ENCODE measurements at regions not wholly inside any gene's neighbourhood (a gene's known extent, or its start where the extent isn't known, plus 50 kb on each side); places are given as distances from the start of the nearest gene placed in this dataset.
A peak's percentile ranks its signal among the peaks of the same experiment; 100 is the strongest.
"Not testable (repeated sequence)": the region's sequence is repeated elsewhere in the genome, so short reads cannot be mapped to it uniquely, and the experiment has no call there.

DNA sequence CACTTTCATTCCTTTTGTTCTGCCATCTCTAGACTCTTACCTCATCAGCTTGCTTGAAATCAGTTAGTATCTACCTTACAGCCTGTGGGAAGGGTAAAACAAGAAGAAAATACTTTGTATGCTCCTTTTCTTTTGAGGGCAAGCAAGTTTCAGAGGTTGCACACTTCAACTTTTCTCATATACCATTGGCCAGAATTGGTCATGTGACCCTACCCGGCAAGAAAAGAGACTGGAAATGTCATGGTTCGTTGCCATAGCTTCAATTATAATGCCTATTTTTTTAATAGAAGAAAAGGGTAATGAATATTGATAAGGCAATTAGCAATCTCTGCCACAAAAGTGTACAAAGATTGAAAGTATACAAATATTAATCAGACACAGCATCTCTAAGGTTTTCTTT, 346.7 kb upstream of the TACR3 start:
- Mint-ChIP-seq H3K36me3 (ENCODE audit: insufficient read depth in 2 of 2) (no peaks in the 10 kb centered on the region), H3K27ac (no peak overlapping the region), H3K27me3 (ENCODE audit: low read depth) (no peaks in the 10 kb centered on the region), H3K4me1 (ENCODE audit: low read depth) (no peaks in the 10 kb centered on the region), H3K4me3 (no peak overlapping the region), H3K9me3 (peaks cover 0 to 2% of the 10 kb centered on the region in 2 donors)
- DNase-seq (no peak), ATAC-seq (replicated peaks in 1 of 2) (no peak)

DNA sequence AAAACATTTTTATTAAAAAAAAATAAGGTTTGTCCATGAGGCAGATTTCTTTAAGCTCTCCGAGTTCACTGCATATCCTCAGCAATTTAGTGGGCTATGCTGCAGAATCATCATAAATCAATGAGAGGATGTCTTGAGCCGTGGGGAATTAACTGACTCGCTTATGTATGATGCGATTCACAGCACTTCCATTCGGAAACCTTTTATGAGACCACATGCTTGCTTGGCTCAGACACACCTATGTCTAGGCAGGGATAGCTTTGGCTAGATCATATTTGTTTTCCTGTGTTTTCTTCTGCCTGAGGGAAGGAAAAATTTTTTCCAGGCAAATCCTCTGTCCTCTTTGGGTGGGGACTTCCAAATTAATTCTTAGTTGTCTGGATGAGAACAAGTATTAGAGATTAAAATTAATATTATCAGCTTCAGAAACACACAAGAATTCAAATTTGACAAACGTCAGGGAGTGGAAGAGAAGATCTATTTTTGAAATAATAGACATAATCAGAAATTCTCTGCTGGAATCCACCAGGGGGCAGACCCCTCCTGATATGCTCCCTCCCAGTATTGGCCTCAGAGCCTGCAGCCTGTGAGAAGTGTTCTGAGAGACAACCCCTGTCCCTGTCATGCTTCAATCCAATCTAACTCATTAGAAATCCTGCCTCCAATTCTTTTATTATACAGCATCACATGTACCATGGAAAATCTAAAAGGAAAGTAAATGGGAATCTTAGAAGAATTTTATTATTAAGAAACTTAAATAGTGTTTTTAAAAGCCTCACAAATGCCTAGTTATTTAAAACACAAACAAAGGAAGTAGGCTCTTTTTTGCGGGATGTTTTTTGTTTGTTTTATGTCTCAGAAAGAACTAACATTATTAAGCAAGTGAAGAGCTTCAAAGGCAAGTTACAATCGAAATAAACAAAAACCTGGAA, 345.1 kb upstream of the TACR3 start:
- Mint-ChIP-seq H3K27ac (no peak overlapping the region), H3K4me1 (ENCODE audit: low read depth) (no peaks in the 10 kb centered on the region), H3K27me3 (ENCODE audit: low read depth) (no peaks in the 10 kb centered on the region), H3K4me3 (no peak overlapping the region), H3K36me3 (ENCODE audit: insufficient read depth in 2 of 2) (no peaks in the 10 kb centered on the region), H3K9me3 (peaks cover 0 to 2% of the 10 kb centered on the region in 2 donors)
- DNase-seq, result peak; percentile 1
- no peak for ATAC-seq (replicated peaks in 1 of 2)

DNA sequence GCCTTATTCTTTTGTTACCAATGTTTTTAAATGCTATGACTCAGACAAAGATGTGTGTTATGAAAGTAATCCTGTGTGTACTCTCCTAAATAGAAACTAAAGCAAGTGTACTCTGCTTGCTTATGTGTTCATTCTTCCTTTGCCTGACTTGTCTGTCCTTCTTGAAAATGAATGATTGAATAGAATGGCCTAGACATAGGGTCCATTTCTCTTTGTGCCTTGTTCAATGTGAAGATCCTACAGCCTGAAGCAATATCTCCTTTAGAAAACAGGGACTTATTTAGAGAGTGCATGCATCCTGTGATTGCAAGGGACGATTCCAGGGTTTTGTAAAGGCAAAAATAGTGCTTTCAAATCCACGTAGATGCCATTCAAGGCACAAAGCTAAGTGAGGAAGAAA, 343.6 kb upstream of the TACR3 start:
- no peak for ATAC-seq (replicated peaks in 1 of 2)
- H3K4me1 Mint-ChIP-seq (ENCODE audit: low read depth), result no peaks in the 10 kb centered on the region
- no peaks in the 10 kb centered on the region for H3K36me3 Mint-ChIP-seq (ENCODE audit: insufficient read depth in 2 of 2)
- H3K27ac Mint-ChIP-seq, result no peak overlapping the region
- no peaks in the 10 kb centered on the region for H3K27me3 Mint-ChIP-seq (ENCODE audit: low read depth)
- H3K9me3 Mint-ChIP-seq, result no peaks in the 10 kb centered on the region
- no peak for DNase-seq
- no peak overlapping the region for H3K4me3 Mint-ChIP-seq

GRCh38 chr4:104044369-104044768, 324.6 kb upstream of the TACR3 start:
- no peak for ATAC-seq (replicated peaks in 1 of 2)
- Mint-ChIP-seq H3K27ac (no peak overlapping the region), H3K27me3 (ENCODE audit: low read depth) (no peaks in the 10 kb centered on the region), H3K9me3 (no peaks in the 10 kb centered on the region), H3K4me1 (ENCODE audit: low read depth) (no peaks in the 10 kb centered on the region), H3K4me3 (no peak overlapping the region), H3K36me3 (ENCODE audit: insufficient read depth in 2 of 2) (no peaks in the 10 kb centered on the region)
- no peak for DNase-seq

DNA sequence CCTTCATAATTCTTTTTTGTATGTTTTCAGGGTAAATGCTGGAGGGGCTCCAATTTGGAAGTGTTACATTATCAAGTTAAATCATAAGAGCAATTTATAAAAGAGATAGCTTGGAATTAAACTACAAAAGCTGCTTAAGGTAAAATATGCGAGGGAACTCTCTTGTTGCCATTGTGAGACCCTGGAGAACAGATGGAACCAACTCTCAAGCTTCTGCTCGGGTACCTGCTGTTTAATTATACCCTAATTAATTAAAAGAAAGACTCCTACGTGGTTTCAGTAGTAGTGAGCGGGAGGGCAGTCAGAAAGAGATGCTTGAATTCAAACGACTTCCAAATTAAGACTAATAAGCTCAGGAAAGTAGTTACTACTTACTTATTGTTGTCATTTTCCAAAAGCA, 313.1 kb upstream of the TACR3 start:
- H3K27ac Mint-ChIP-seq, result no peak overlapping the region
- ATAC-seq (replicated peaks in 1 of 2) (no peak), DNase-seq (no peak)
- no peaks in the 10 kb centered on the region for H3K36me3 Mint-ChIP-seq (ENCODE audit: insufficient read depth in 2 of 2)
- no peaks in the 10 kb centered on the region for H3K27me3 Mint-ChIP-seq (ENCODE audit: low read depth)
- no peaks in the 10 kb centered on the region for H3K4me1 Mint-ChIP-seq (ENCODE audit: low read depth)
- peaks cover 0 to 2% of the 10 kb centered on the region in 2 donors for H3K9me3 Mint-ChIP-seq
- no peak overlapping the region for H3K4me3 Mint-ChIP-seq

DNA sequence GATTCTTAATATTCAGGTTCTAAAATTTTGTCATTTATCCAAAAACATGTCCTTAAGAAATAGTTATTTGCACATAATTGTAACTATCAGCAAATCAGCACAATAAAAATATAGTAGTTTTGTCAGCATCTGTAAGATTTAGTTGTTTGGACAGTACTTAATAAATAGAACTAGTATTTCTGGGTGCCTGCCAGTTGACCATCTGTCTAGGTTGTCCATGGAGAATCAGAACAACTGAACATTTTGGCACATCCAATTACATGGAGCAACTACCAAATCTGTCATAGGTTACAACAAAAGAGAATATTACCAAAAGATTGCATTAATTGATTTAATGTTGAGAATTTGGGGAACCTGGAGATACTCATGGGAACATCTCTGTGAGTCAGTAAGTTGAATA, 305.5 kb upstream of the TACR3 start:
- no peaks in the 10 kb centered on the region for H3K4me1 Mint-ChIP-seq (ENCODE audit: low read depth)
- H3K4me3 Mint-ChIP-seq, result no peak overlapping the region
- ATAC-seq (replicated peaks in 1 of 2) (no peak), DNase-seq (no peak)
- no peaks in the 10 kb centered on the region for H3K9me3 Mint-ChIP-seq
- H3K27me3 Mint-ChIP-seq (ENCODE audit: low read depth), result no peaks in the 10 kb centered on the region
- H3K36me3 Mint-ChIP-seq (ENCODE audit: insufficient read depth in 2 of 2), result no peaks in the 10 kb centered on the region
- H3K27ac Mint-ChIP-seq, result no peak overlapping the region

- no peaks in the 10 kb centered on the region for H3K27me3 Mint-ChIP-seq (ENCODE audit: low read depth)
- H3K27ac Mint-ChIP-seq, result no peak overlapping the region
- H3K36me3 Mint-ChIP-seq (ENCODE audit: insufficient read depth in 2 of 2), result no peaks in the 10 kb centered on the region
- H3K4me3 Mint-ChIP-seq, result no peak overlapping the region
- DNase-seq (no peak), ATAC-seq (replicated peaks in 1 of 2) (no peak)
- H3K4me1 Mint-ChIP-seq (ENCODE audit: low read depth), result no peaks in the 10 kb centered on the region
- H3K9me3 Mint-ChIP-seq, result peaks cover 0 to 1% of the 10 kb centered on the region in 2 donors
Measured at GRCh38 chr4:104022831-104023230, 303.0 kb upstream of the TACR3 start.

GRCh38 chr4:104022226-104022625, 302.4 kb upstream of the TACR3 start:
- no peaks in the 10 kb centered on the region for H3K36me3 Mint-ChIP-seq (ENCODE audit: insufficient read depth in 2 of 2)
- ATAC-seq (replicated peaks in 1 of 2) (no peak), DNase-seq (no peak)
- H3K4me1 Mint-ChIP-seq (ENCODE audit: low read depth), result no peaks in the 10 kb centered on the region
- peaks cover 0 to 1% of the 10 kb centered on the region in 2 donors for H3K9me3 Mint-ChIP-seq
- no peaks in the 10 kb centered on the region for H3K27me3 Mint-ChIP-seq (ENCODE audit: low read depth)
- no peak overlapping the region for H3K4me3 Mint-ChIP-seq
- H3K27ac Mint-ChIP-seq, result no peak overlapping the region

DNA sequence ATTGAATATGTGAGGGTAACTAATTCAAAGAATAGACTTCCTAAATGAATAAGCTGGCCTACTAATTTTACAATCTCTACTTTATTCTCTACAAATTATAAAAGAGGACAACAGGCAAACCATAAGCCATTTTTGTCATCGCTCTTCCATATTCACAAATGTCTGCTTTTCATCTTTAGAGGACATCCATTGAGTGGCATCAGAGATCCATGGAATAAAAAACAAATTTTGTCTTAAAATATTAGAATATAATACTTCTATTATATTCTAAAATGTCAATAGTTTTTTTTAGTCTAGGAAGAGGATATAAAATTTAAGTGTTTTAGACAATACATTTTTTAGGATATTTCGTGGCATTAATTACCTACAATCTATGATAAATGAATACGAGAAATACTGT, 300.9 kb upstream of the TACR3 start:
- peaks cover 0 to 1% of the 10 kb centered on the region in 2 donors for H3K9me3 Mint-ChIP-seq
- no peaks in the 10 kb centered on the region for H3K4me1 Mint-ChIP-seq (ENCODE audit: low read depth)
- H3K27ac Mint-ChIP-seq, result no peak overlapping the region
- DNase-seq, result no peak
- H3K27me3 Mint-ChIP-seq (ENCODE audit: low read depth), result no peaks in the 10 kb centered on the region
- no peak overlapping the region for H3K4me3 Mint-ChIP-seq
- no peaks in the 10 kb centered on the region for H3K36me3 Mint-ChIP-seq (ENCODE audit: insufficient read depth in 2 of 2)
- ATAC-seq (replicated peaks in 1 of 2), result no peak

DNA sequence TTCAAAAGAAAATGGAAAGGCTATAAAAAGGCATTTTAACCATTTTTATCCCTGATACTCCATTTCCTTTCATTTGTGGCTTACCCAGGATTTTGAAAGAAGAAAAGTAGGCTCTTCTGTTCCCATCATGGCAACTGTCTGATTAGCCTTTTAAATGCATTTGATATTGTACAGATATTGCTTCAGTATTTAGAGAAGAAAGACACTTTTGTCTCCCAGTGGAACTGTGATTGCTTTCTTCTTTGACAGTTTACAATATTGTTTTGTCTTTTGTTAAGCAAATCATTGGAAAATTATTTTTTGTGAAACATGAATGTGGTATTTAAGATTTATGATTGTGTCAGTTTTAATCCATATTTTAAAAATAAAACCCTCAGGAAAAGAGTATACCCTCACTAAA, 297.4 kb upstream of the TACR3 start:
- DNase-seq (no peak), ATAC-seq (replicated peaks in 1 of 2) (no peak)
- Mint-ChIP-seq H3K27ac (no peak overlapping the region), H3K27me3 (ENCODE audit: low read depth) (no peaks in the 10 kb centered on the region), H3K4me3 (no peak overlapping the region), H3K4me1 (ENCODE audit: low read depth) (no peaks in the 10 kb centered on the region), H3K9me3 (peaks cover 0 to 1% of the 10 kb centered on the region in 2 donors), H3K36me3 (ENCODE audit: insufficient read depth in 2 of 2) (no peaks in the 10 kb centered on the region)

DNA sequence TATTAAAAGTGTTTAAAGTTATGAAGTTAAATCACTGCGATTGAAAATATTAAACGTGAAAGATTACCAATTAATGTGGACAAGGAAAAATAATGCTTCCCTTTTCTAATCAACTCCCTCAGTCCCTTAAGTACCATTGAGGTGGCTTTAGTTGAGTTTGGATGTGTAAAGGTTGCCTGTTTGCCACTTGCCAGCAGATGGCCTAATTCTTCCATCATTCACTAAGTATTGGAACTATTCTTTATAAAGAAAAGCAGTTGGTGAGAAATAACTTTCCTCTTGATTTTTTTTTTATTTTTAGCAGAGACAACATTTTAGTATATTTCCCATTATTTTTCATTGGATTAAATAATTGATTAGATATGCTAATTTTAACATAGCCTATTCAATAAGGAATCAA, 295.9 kb upstream of the TACR3 start:
- no peaks in the 10 kb centered on the region for H3K27me3 Mint-ChIP-seq (ENCODE audit: low read depth)
- no peaks in the 10 kb centered on the region for H3K4me1 Mint-ChIP-seq (ENCODE audit: low read depth)
- H3K4me3 Mint-ChIP-seq, result no peak overlapping the region
- H3K36me3 Mint-ChIP-seq (ENCODE audit: insufficient read depth in 2 of 2), result no peaks in the 10 kb centered on the region
- DNase-seq (no peak), ATAC-seq (replicated peaks in 1 of 2) (no peak)
- peaks cover 1 to 2% of the 10 kb centered on the region in 2 donors for H3K9me3 Mint-ChIP-seq
- H3K27ac Mint-ChIP-seq, result no peak overlapping the region

- DNase-seq (no peak), ATAC-seq (replicated peaks in 1 of 2) (no peak)
- H3K4me1 Mint-ChIP-seq (ENCODE audit: low read depth), result no peaks in the 10 kb centered on the region
- H3K36me3 Mint-ChIP-seq (ENCODE audit: insufficient read depth in 2 of 2), result no peaks in the 10 kb centered on the region
- H3K4me3 Mint-ChIP-seq, result no peak overlapping the region
- peaks cover 2 to 5% of the 10 kb centered on the region in 2 donors for H3K9me3 Mint-ChIP-seq
- no peaks in the 10 kb centered on the region for H3K27me3 Mint-ChIP-seq (ENCODE audit: low read depth)
- H3K27ac Mint-ChIP-seq, result no peak overlapping the region
Measured at GRCh38 chr4:104010722-104011121, 290.9 kb upstream of the TACR3 start.

GRCh38 chr4:104002318-104002717, 282.5 kb upstream of the TACR3 start:
- not testable (repeated sequence) for H3K4me1 Mint-ChIP-seq (ENCODE audit: low read depth); DNase-seq; H3K9me3 Mint-ChIP-seq; H3K27me3 Mint-ChIP-seq (ENCODE audit: low read depth); H3K27ac Mint-ChIP-seq; ATAC-seq (replicated peaks in 1 of 2); H3K4me3 Mint-ChIP-seq; H3K36me3 Mint-ChIP-seq (ENCODE audit: insufficient read depth in 2 of 2)

DNA sequence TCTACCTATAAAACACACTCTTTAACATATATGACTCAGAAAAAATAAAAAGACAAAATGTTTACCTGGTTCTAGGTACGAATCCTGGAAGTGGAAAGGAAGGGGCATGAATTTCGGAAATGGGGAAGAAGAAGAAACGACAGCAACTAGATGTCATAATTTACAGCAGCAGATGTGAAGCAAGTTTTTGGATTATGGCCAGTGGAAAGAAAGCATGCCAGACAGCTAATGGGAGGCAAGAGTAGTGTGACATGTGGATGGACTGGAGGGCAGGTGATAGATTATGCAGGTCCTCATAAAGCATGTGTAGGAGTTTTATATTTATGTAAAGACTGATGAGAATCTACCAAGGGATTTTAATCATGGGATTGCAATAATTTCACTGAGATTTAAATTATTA, 279.0 kb upstream of the TACR3 start:
- Mint-ChIP-seq H3K36me3 (ENCODE audit: insufficient read depth in 2 of 2) (peaks cover 0 to 1% of the 10 kb centered on the region in 2 donors), H3K27ac (no peak overlapping the region), H3K27me3 (ENCODE audit: low read depth) (no peaks in the 10 kb centered on the region), H3K4me3 (no peak overlapping the region), H3K9me3 (peaks cover 2 to 7% of the 10 kb centered on the region in 2 donors), H3K4me1 (ENCODE audit: low read depth) (no peaks in the 10 kb centered on the region)
- ATAC-seq (replicated peaks in 1 of 2) (no peak), DNase-seq (no peak)

Measured in activated T-cell treated with anti-CD3 and anti-CD28 coated beads, Interleukin-2, amount 50 U/mL, for 72 hours (primary cell).